ENCODE measurements at regions not wholly inside any gene's neighbourhood (a gene's known extent, or its start where the extent isn't known, plus 50 kb on each side); places are given as distances from the start of the nearest gene placed in this dataset.

DNA sequence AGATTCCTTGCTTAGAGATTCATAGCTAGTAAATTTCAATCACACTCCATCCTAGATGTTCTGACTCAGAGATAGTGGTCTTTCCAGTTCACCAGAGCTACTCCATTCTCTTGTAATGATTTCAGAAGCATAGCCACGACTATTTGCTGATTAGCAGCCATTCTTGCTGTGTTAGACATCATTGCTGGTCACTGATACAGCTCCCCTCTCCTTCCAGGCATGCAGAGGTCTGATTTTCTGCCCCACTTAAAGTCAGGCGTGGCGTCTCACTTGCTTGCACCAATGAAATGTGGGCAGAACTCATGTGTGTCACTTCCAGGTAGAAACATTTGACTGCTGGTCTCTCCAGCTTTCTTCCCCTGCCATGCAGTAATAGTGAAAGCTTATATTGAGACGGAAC is 168.9 kb upstream of the JARID2 start:
- TF ChIP-seq, protein P1, sequence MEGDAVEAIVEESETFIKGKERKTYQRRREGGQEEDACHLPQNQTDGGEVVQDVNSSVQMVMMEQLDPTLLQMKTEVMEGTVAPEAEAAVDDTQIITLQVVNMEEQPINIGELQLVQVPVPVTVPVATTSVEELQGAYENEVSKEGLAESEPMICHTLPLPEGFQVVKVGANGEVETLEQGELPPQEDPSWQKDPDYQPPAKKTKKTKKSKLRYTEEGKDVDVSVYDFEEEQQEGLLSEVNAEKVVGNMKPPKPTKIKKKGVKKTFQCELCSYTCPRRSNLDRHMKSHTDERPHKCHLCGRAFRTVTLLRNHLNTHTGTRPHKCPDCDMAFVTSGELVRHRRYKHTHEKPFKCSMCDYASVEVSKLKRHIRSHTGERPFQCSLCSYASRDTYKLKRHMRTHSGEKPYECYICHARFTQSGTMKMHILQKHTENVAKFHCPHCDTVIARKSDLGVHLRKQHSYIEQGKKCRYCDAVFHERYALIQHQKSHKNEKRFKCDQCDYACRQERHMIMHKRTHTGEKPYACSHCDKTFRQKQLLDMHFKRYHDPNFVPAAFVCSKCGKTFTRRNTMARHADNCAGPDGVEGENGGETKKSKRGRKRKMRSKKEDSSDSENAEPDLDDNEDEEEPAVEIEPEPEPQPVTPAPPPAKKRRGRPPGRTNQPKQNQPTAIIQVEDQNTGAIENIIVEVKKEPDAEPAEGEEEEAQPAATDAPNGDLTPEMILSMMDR (conservative IDR thresholded peaks at IDR 0.05; ENCODE audit: low read length), result no peak
- no peak for TF ChIP-seq EZH2phosphoT487 (IDR thresholded peaks at IDR 0.05; ENCODE audit: borderline replicate concordance, low read depth, low read length)
